GM21786 (cell line): ENCODE measurements at regions not wholly inside any gene's neighbourhood (a gene's known extent, or its start where the extent isn't known, plus 50 kb on each side); places are given as distances from the start of the nearest gene placed in this dataset.

ENCODE experiments used
- ATAC-seq: cut with Tn5 transposase; IDR thresholded peaks from one replicate; pipeline ENCODE4 v1.9.1; 2021; ENCODE audit not compliant: unreplicated experiment

DNA sequence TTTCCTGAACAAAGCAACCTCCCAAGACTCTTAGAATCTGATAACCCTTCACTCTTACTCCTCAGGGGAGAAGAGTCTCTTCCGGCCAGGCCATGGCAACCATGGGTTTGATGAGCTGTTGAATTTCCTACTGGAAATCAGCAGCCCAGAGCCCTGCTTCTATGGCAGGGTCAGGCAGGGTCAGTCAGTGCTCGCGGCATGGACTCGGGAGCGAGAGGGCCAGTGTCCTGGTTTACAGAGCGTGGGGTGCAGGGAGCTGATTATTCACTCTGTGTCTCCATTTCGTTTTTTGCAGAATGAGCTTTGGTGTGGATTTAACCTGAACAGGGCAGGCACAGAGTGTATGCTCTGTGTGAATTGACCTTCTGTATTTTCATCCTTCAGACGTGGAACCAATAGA, 340.6 kb upstream of the SFSWAP start:
- ATAC-seq: no peak

- no peak for ATAC-seq
Measured at GRCh38 chr12:131370791-131371347, 340.0 kb upstream of the SFSWAP start.

- ATAC-seq: no peak
Measured at GRCh38 chr12:131371401-131372170, 339.3 kb upstream of the SFSWAP start.

- ATAC-seq: no peak
Measured at GRCh38 chr12:131372171-131372475, 338.8 kb upstream of the SFSWAP start.

GRCh38 chr12:131372706-131373195, 338.1 kb upstream of the SFSWAP start:
- no peak for ATAC-seq

DNA sequence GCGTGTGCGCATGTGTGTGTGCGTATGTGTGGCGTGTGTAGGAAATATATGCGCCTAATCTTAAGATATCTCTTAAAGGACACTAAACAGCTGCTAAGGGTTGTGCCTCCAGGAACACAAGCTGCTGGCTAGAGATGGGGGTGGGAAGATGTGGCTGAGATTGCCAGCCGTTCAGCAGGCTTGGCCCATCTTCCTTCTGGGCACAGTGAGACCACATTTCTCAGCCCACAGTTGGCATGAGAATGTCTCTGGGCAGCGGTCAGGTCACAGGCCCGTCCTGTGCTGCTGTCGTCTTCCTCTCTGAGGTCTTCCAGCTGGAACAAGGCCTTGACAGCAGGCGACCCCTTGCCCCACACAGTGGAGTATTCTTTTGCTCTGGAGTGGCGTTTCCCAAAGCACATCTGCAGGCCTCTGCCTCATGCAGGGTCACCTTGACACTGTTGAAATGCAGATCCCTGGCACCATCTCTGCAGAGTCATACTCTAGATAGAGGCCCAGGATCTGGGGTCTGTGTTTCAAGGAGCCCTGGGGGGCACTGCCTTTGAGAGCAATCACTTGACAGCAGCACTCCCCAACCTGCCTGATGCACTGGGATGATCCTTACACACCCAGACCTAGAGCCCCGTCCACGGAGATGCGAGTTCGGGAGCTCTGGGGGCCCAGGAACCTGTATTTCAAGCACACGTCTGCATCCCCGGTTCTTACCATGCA, 335.5 kb upstream of the SFSWAP start:
- ATAC-seq: no peak

DNA sequence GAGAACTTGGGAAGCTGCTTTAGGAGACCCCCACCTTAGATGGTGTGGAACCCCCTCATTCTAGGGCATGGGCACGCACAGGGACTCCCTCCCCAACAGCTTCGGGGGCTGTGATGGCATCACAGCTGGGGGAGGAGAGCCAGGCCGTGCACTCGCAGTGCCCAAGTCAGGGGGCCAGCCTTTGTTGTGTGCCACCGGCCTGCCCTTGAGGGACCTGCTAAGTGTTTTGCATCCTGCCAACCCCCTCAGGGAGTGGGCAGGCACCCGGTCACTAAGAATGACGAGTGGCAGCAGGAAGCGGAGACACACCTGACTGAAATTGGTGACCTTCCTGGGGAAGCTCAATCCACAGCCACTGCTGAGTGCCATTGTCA, 334.9 kb upstream of the SFSWAP start:
- ATAC-seq: no peak

DNA sequence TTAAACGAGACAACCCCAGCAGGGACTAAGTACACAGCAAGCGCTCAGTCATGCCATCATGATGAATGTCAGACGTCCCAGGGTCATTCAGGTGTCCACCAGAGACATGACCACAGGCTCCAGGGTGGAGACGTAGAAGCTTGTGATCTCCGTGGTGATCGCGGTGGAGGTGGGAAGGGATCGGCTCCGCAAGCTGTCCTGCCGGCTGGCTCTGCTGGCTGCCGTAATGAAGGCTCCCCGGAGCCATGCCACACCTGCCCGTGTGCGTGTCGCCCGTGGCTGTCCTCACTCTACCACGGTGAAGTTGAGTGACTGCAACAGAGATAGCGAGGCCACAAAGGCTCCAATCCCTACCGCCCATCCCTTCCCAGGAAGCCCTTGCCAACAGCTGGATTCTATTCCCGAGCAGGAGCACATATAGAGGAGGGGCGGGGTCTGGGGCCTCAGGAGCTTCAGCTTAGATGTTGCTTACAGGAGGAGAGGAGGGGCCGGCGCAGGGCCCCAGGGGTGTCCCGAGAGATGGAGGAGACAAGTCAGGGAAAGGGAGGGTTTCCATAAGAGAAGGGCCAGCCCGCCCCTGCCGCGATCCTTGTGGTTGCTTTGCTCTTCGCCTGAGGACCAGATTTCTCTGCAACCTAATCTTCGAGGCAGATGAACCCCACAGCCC, 332.6 kb upstream of the SFSWAP start:
- ATAC-seq: no peak

- ATAC-seq: no peak
Measured at GRCh38 chr12:131378861-131379665, 331.8 kb upstream of the SFSWAP start.

GRCh38 chr12:131379738-131380137, 331.2 kb upstream of the SFSWAP start:
- no peak for ATAC-seq

DNA sequence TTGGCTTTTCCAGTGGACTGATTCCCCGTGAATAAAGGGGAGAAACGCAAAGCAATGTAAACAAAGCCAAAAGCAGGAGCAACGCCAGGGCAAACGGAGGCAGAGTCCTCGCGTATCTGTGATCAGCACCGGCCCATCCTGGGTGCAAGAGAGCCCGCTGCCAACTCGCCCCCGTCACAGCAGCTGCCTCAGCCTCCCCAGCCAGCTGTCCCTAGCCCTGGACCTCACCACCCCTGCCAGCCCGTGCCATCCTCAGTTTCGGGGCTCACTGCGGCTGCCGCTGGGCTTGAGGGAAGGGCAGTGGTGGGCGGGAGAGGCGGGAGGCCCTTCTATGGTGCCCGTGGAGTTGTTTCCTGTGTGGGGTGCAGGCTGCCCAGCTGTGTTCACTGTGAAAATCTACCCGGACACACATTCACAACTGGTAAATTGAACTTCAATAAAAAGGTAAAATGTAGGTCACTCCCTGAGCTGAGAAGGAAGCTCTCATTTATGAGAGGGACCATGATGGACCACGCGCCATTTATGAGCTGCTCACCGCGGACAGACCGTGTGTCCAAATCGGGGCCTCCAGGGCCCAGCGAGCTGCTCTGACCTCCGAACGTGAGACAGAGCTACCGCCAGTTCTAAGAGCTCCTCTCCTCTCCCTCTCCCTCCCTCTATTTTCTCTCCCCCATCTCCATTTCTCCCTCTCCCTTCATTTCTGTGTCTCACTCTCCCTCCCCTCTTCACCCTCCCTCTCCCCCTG, 330.5 kb upstream of the SFSWAP start:
- no peak for ATAC-seq

DNA sequence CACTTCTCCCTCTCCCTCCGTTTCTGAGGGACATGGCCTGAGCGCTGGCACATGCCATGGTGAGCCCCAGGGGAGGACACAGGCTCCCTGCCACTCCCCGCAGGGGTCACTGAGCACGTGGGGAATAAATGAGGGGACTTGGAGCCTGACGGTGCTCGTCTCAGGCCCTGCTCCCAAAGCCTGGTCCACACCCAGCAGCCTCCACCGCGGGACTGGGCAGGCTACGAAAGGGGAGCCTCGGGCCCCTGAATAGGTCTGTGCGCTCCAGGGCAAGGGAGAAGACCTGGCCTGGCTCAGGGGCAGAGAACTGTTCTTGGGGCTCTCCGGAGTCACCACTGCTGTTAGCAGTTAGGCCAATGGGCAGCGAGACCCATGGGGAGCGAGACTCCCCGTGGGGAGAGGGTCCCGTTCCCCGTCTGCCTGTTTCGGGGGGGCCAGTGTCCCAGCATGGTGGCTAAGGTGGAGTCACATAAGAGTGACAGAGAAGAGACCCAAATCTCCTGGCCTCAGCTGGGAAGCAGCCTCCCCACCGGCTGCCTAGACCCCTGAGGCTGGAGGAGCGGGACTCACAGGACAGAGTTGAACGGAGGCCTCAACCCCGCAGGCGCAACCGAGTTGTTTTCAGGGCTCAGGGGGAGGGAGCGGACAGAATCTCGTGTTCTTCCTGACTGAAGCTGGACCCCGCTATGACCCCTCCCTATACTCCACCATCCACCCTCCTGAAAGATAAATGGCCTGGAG, 329.8 kb upstream of the SFSWAP start:
- ATAC-seq: no peak

GRCh38 chr12:131381716-131382430, 329.0 kb upstream of the SFSWAP start:
- ATAC-seq: no peak

DNA sequence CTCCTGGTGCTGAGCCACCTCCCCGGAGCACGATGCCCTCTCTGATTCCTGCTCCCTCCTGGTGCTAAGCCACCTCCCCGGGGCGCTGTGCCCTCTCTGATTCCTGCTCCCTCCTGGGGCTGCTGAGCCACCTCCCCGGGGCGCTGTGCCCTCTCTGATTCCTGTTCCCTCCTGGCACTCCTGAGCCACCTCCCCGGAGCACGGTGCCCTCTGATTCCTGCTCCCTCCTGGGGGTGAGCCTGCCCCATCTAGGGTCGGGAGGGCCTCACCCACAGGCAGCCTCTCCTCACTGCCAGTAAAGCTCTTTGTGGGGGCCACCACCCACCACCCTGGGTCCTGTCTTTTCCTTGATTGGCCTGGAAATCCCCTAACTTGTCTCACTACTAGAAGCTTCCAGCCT, 327.6 kb upstream of the SFSWAP start:
- ATAC-seq: no peak

- ATAC-seq: no peak
Measured at GRCh38 chr12:131383741-131384543, 326.9 kb upstream of the SFSWAP start.

DNA sequence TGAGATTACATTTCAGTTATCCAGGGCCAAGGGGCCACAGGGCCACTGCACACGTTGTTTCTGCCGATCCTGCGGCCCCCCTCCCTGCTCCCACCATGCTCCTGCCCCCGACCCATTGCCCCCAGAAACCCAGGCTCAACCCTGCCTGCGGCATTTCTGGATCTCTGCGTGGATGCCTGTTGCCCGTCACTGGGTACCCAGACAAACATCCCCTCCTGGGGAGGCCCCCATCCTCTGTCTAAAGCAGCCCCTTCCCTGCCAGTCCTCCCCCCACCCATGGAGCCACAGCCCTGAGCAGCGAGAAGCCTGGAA, 326.4 kb upstream of the SFSWAP start:
- no peak for ATAC-seq

GRCh38 chr12:131385313-131386166, 325.4 kb upstream of the SFSWAP start:
- ATAC-seq: no peak
